ENCODE measurements at regions not wholly inside any gene's neighbourhood (a gene's known extent, or its start where the extent isn't known, plus 50 kb on each side); places are given as distances from the start of the nearest gene placed in this dataset.

GRCh38 chr13:57036290-57036689 lies 104.4 kb upstream of the PRR20A start:
- no peak for DNase-seq (ENCODE audit: low read depth)
- no peak overlapping the region for H3K4me3 ChIP-seq (ENCODE audit: low read depth, low read length)
- no peak for TF ChIP-seq CTCF (conservative IDR thresholded peaks at IDR 0.05; ENCODE audit: low read depth, low read length)

DNA sequence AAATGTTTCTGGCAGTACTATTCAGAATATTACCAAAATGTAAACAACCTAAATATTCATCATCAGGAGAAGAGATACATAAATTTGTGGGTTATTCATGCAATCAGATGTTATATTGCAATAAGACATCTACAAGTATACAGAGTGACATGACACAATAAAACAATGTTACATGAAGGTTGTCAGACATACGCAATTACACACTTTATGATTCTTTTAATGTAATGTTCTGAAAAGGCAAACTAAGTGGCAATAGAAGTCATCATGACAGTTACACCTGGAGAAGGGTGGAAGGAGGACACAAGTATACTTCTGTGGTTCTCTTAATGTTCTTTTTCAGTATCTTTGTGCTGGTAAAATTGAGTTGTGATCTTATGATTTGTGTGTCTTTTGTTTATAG lies 95.8 kb upstream of the PRR20A start:
- no peak for DNase-seq (ENCODE audit: low read depth)
- no peak for TF ChIP-seq CTCF (conservative IDR thresholded peaks at IDR 0.05; ENCODE audit: low read depth, low read length)

DNA sequence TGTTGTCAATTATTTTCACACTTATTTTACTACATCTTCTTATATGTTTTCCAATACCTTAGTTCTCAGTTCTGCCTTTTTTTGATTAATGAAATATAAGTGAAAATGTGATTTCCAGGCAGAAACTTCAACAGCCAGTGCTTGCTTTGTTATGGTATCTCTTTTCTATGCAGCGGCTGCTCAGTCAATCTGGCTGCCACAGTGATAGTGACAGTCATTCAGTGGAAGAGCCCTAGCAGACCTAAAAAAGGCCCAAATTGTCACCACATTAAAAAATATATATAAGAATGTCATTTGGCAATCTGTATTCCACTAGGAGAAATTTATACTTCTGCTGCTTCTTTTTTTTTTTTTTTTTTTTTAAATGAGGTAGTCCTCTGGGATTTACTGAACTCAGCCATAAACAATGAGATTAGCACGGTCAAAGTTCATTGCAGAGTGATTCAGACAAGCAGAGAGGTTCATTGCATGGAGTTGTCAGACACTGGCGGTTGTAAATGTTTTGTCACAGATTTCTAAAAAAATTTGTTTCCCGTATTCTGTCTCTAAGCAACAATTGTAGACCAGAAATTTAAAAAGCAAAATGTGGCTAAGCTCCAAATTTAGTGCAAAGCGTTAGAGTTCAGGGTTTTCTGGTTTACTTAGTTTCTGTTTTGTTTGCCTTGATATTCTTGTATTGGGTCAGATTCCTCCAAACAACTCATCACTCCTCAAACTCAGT lies 94.7 kb upstream of the PRR20A start:
- DNase-seq (ENCODE audit: low read depth) = no peak
- no peak overlapping the region for H3K4me3 ChIP-seq (ENCODE audit: low read depth, low read length)
- TF ChIP-seq CTCF (conservative IDR thresholded peaks at IDR 0.05; ENCODE audit: low read depth, low read length) = no peak

More for the DNA sequence above, 95.8 kb upstream of the PRR20A start:
- no peak overlapping the region for H3K4me3 ChIP-seq (ENCODE audit: low read depth, low read length)

DNA sequence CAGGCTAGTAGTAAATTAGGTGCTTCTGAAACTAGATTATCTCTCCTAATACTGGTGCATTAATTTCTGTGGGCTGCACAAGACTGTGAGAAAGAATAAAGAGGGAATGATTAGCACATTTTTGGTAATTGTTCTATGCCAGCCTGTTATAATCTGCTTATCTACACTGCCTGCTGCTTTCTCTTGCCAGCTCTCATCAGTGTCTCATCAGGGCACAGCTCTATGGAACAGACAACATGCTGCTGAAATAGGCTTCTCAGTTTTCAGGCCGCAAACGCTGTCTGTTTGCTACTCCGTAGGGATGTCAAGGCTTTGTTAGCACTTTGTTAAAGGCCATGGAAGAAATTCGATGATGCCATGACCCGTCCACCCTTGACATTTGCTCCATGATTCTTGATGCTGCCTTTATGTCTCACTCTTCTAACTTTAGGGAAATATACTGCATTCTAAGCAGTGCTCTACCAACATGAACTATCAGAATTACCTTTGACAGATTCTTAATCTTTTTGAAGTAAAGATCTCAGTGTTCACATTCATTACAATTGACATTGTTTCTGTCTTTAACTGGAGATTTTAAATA lies 84.0 kb upstream of the PRR20A start:
- TF ChIP-seq CTCF (conservative IDR thresholded peaks at IDR 0.05; ENCODE audit: low read depth, low read length) = no peak
- no peak for DNase-seq (ENCODE audit: low read depth)
- H3K4me3 ChIP-seq (ENCODE audit: low read depth, low read length) = no peak overlapping the region

DNA sequence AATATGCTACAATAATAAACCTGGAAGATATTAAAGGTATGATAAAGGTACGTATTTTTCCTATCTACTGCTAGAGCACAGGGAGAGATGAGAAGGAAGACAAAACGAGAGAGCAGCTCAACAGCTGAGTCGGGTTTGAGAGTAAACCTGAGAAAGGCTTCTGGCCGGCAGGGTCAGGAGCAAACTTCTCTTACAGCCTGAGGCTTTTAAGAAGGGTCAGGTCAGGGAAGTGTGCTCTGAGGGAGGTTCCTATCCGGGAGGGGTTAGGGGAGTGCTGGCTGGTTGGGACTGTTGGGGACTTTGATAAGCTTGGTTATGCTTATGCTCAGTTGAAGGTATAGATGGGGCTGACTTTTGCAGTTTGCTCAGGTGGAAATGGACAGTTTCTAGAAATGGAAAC lies 77.7 kb upstream of the PRR20A start:
- H3K4me3 ChIP-seq (ENCODE audit: low read depth, low read length) = no peak overlapping the region
- TF ChIP-seq CTCF (conservative IDR thresholded peaks at IDR 0.05; ENCODE audit: low read depth, low read length) = no peak
- no peak for DNase-seq (ENCODE audit: low read depth)

- DNase-seq (ENCODE audit: low read depth) = no peak
- H3K4me3 ChIP-seq (ENCODE audit: low read depth, low read length) = no peak overlapping the region
- no peak for TF ChIP-seq CTCF (conservative IDR thresholded peaks at IDR 0.05; ENCODE audit: low read depth, low read length)
Observed at GRCh38 chr13:57073983-57074382, 66.7 kb upstream of the PRR20A start.

DNA sequence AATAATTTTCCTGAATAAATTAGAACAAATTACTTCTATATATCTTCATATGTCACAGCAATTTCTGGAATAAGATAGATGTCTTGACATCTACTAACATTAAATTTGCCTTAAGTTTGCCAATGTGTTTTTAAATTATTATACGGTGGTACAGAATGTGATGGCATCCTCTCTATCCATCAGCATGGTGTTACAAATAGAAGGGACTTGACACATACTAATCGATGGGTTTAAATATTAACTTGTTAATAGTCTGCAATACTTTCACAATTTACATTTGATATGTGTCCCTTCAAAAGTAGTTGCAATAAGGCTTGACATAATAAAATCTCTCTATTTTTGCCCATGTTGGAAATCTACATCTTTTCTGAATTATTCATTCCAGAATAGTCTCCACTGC lies 65.1 kb upstream of the PRR20A start:
- DNase-seq (ENCODE audit: low read depth) = no peak
- H3K4me3 ChIP-seq (ENCODE audit: low read depth, low read length) = no peak overlapping the region
- TF ChIP-seq CTCF (conservative IDR thresholded peaks at IDR 0.05; ENCODE audit: low read depth, low read length) = no peak

All from epithelial cell of proximal tubule (primary cell).